ENCODE measurements at regions not wholly inside any gene's neighbourhood (a gene's known extent, or its start where the extent isn't known, plus 50 kb on each side); places are given as distances from the start of the nearest gene placed in this dataset.

DNA sequence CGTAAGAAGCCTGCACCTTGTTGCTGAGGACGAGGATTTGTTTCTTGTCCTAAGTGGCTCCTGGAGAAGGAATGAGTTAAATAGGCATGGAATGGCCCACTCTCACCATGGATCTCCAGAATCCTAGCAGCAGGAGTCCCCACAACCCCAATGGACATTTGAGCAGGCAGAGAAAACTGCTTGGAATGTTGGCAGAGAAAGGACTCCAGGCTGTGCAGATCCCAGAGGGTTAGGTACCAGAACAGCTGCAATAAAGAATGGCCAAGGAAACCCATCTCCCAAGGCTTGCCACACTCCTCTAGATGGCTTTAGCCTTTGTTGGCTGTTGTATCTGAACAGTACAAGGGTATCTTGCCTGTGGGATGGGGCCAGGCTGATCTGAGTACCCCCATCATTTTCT lies 1415.7 kb upstream of the ADGRB3 start:
- no peak overlapping the region for H3K27ac ChIP-seq (ENCODE audit: low read depth, low read length)
- H2BK5ac ChIP-seq (ENCODE audit: low read depth, low read length), result no peak overlapping the region
- H4K20me1 ChIP-seq (replicated peaks in 1 of 2; ENCODE audit: control insufficient read depth in 1 of 2, insufficient read depth in 2 of 2, low read length in 2 of 2), result no peaks in the 10 kb centered on the region
- H2BK20ac ChIP-seq (ENCODE audit: low read length), result no peak overlapping the region
- H3K79me1 ChIP-seq (ENCODE audit: low read depth, low read length), result no peaks in the 10 kb centered on the region
- ChIA-PET POLR2A (ENCODE audit: partially characterized antibody) (no interaction called here), CTCF (ENCODE audit: partially characterized antibody) (interaction anchor here (0.8 kb wide), 1 partner anchor 1123 kb away, joined by 3 read pairs; no protein-coding TSS in a partner anchor)
- no peaks in the 10 kb centered on the region for H3K79me2 ChIP-seq (ENCODE audit: control insufficient read depth in 1 of 2, insufficient read depth in 2 of 2, low read length in 2 of 2)
- H2AK5ac ChIP-seq (ENCODE audit: low read depth, low read length), result no peak overlapping the region
- no peak overlapping the region for H3K23ac ChIP-seq (ENCODE audit: insufficient read length)
- WGBS, 2 experiments (ENCODE audit: extremely low coverage in 1 of 2, insufficient coverage in 1 of 2, insufficient read length in 1 of 2, insufficient replicate concordance in 2 of 2, low coverage in 1 of 2, low lambda C conversion rate in 2 of 2, missing lambda C conversion rate in 1 of 2), result 89% methylated on average over 2 of the region's 2 CpGs; no CpG with 5 or more reads in 1 of the 2 experiments
- no peak overlapping the region for H3K4ac ChIP-seq (replicated peaks; ENCODE audit: insufficient read length, low read depth, low read length)
- no peak overlapping the region for H3K14ac ChIP-seq (ENCODE audit: insufficient read length)
- no peak overlapping the region for H3K4me2 ChIP-seq (ENCODE audit: insufficient read depth in 1 of 2, low read depth in 2 of 2, low read length in 2 of 2)
- no peak overlapping the region for H4K91ac ChIP-seq (replicated peaks; ENCODE audit: insufficient read length, low read length)
- no peak overlapping the region for H4K5ac ChIP-seq (ENCODE audit: insufficient read length, low read depth, low read length)
- no peak overlapping the region for H3K9ac ChIP-seq (replicated peaks in 1 of 4; ENCODE audit: extremely low read depth in 1 of 4, low read depth in 3 of 4, low read length in 3 of 4)
- H3K4me1 ChIP-seq (replicated peaks in 1 of 4; ENCODE audit: control insufficient read depth in 3 of 4, insufficient read depth in 4 of 4, low read length in 3 of 4), result no peaks in the 10 kb centered on the region
- DNase-seq (ENCODE audit: low read depth in 1 of 2, low spot score in 2 of 2) (no peak), FAIRE-seq (no peak)
- no peaks in the 10 kb centered on the region for H3K23me2 ChIP-seq (ENCODE audit: low read depth, low read length)
- no peak overlapping the region for H2BK15ac ChIP-seq (ENCODE audit: low read length)
- H3K9me3 ChIP-seq (ENCODE audit: insufficient read depth in 2 of 2, low read depth in 1 of 2, low read length in 1 of 2), result no peaks in the 10 kb centered on the region
- no peaks in the 10 kb centered on the region for H3K27me3 ChIP-seq (replicated peaks in 1 of 4; ENCODE audit: control insufficient read depth in 3 of 4, extremely low read depth in 1 of 4, insufficient read depth in 3 of 4, low read length in 3 of 4)
- no peak overlapping the region; the same call in 1 of the 2 replicates for H2AFZ ChIP-seq (ENCODE audit: low read length)
- no peak overlapping the region for H2BK120ac ChIP-seq (replicated peaks; ENCODE audit: low read depth, low read length)
- no peak overlapping the region for H2BK12ac ChIP-seq (ENCODE audit: low read depth, low read length)
- H3K4me3 ChIP-seq (ENCODE audit: extremely low read depth in 1 of 4, insufficient read depth in 2 of 4, low read depth in 3 of 4, low read length in 4 of 4), result no peak overlapping the region
- H4K8ac ChIP-seq (ENCODE audit: extremely low read depth, insufficient read depth, low read length), result no peak overlapping the region
- TF ChIP-seq CHD2 (IDR thresholded peaks at IDR 0.05; ENCODE audit: low read length), result no peak
- no peak for TF ChIP-seq SIRT6 (IDR thresholded peaks at IDR 0.05; ENCODE audit: low read length)
- TF ChIP-seq EZH2 (IDR thresholded peaks at IDR 0.05; ENCODE audit: low read depth, low read length, severe bottlenecking), result no peak
- no peak for TF ChIP-seq SRF (IDR thresholded peaks at IDR 0.05; ENCODE audit: low read depth, low read length)
- no peak for TF ChIP-seq SP1 (IDR thresholded peaks at IDR 0.05; ENCODE audit: low read depth, low read length)
- no peak for TF ChIP-seq RNF2 (IDR thresholded peaks at IDR 0.05; ENCODE audit: borderline replicate concordance, low read depth, low read length, missing control alignments, poor library complexity, severe bottlenecking)
- TF ChIP-seq KDM4A (IDR thresholded peaks at IDR 0.05; ENCODE audit: low read depth, low read length, severe bottlenecking), result no peak
- TF ChIP-seq PHF8 (conservative IDR thresholded peaks at IDR 0.05; ENCODE audit: low read depth, low read length), result no peak
- no peak for TF ChIP-seq NANOG (IDR thresholded peaks at IDR 0.05; ENCODE audit: insufficient read depth, low read depth, low read length, poor library complexity, severe bottlenecking)
- TF ChIP-seq ZNF274 (IDR thresholded peaks at IDR 0.05; ENCODE audit: borderline replicate concordance, extremely low read depth, low read length), result no peak
- TF ChIP-seq SAP30 (IDR thresholded peaks at IDR 0.05; ENCODE audit: insufficient read depth, insufficient replicate concordance, low read length), result no peak
- no peaks in the 10 kb centered on the region for H3K36me3 ChIP-seq (ENCODE audit: control insufficient read depth in 2 of 4, insufficient read depth in 4 of 4, low read length in 3 of 4)
- no peak overlapping the region for H3K56ac ChIP-seq (replicated peaks; ENCODE audit: insufficient read length, low read depth, low read length)
- H3K18ac ChIP-seq (ENCODE audit: extremely low read depth, low read length), result no peak overlapping the region

All from H1 (cell line).